BE2C (cell line): ENCODE measurements at regions not wholly inside any gene's neighbourhood (a gene's known extent, or its start where the extent isn't known, plus 50 kb on each side); places are given as distances from the start of the nearest gene placed in this dataset.

ENCODE experiments used
- DNase-seq: peaks from one replicate; pipeline ENCODE4 v3.0.0-alpha.2; 2020
- H3K27me3 ChIP-seq: fragments of 250-450 bp; sonication (Bioruptor Pico); 2 replicates; pipeline ENCODE4 v1.5.1; 2020; ENCODE audit warnings: mild to moderate bottlenecking
- H3K36me3 ChIP-seq: fragments of 250-450 bp; sonication (Bioruptor Pico); 2 replicates; pipeline ENCODE4 v1.5.1; 2020; ENCODE audit warnings: mild to moderate bottlenecking
- H3K4me1 ChIP-seq: fragments of 250-450 bp; sonication (Bioruptor Pico); 2 replicates; pipeline ENCODE4 v1.5.1; 2020
- H3K4me3 ChIP-seq: 2 replicates; pipeline ENCODE4 v1.5.1; 2011; ENCODE audit warnings: low read depth, low read length
- H3K9me3 ChIP-seq: fragments of 250-450 bp; sonication (Bioruptor Pico); 2 replicates; pipeline ENCODE4 v1.5.1; 2020
- CTCF ChIP-seq: IDR thresholded peaks from 2 replicates; pipeline ENCODE4 v1.5.1; 2012; ENCODE audit warnings: mild to moderate bottlenecking, low read depth, low read length

- H3K4me3 ChIP-seq: no peak overlapping the region
Observed at GRCh38 chr22:48453171-48453570, 1374.5 kb downstream of the BRD1 start.

GRCh38 chr22:48452766-48453165 lies 1374.9 kb downstream of the BRD1 start:
- no peaks in the 10 kb centered on the region for H3K27me3 ChIP-seq
- H3K4me1 ChIP-seq: no peaks in the 10 kb centered on the region
- H3K4me3 ChIP-seq: no peak overlapping the region
- no peaks in the 10 kb centered on the region for H3K36me3 ChIP-seq
- peaks cover 7% of the 10 kb centered on the region for H3K9me3 ChIP-seq
- no peak for DNase-seq
- TF ChIP-seq CTCF: no peak

More at GRCh38 chr22:48453171-48453570, 1374.5 kb downstream of the BRD1 start:
- no peak for DNase-seq
- Histone ChIP-seq H3K36me3 (no peaks in the 10 kb centered on the region), H3K27me3 (no peaks in the 10 kb centered on the region), H3K9me3 (peaks cover 7% of the 10 kb centered on the region), H3K4me1 (no peaks in the 10 kb centered on the region)
- TF ChIP-seq CTCF: no peak

- H3K36me3 ChIP-seq: no peaks in the 10 kb centered on the region
- peaks cover 7% of the 10 kb centered on the region; the same call in 1 of the 2 replicates for H3K9me3 ChIP-seq
- no peaks in the 10 kb centered on the region for H3K27me3 ChIP-seq
- TF ChIP-seq CTCF: no peak
- no peak for DNase-seq
- no peaks in the 10 kb centered on the region for H3K4me1 ChIP-seq
- no peak overlapping the region for H3K4me3 ChIP-seq
Observed at GRCh38 chr22:48451891-48452290, 1375.8 kb downstream of the BRD1 start.

GRCh38 chr22:48450188-48450825 lies 1377.4 kb downstream of the BRD1 start:
- no peak for TF ChIP-seq CTCF
- Histone ChIP-seq H3K9me3 (peaks cover 7% of the 10 kb centered on the region; the same call in 1 of the 2 replicates), H3K36me3 (no peaks in the 10 kb centered on the region), H3K4me3 (no peak overlapping the region), H3K4me1 (no peaks in the 10 kb centered on the region), H3K27me3 (no peaks in the 10 kb centered on the region)
- no peak for DNase-seq

GRCh38 chr22:48449466-48450187 lies 1378.0 kb downstream of the BRD1 start:
- Histone ChIP-seq H3K4me3 (no peak overlapping the region), H3K4me1 (no peaks in the 10 kb centered on the region), H3K27me3 (no peaks in the 10 kb centered on the region), H3K36me3 (no peaks in the 10 kb centered on the region), H3K9me3 (peaks cover 7% of the 10 kb centered on the region; the same call in 1 of the 2 replicates)
- DNase-seq: no peak
- TF ChIP-seq CTCF: no peak

GRCh38 chr22:48448821-48449220 lies 1378.9 kb downstream of the BRD1 start:
- Histone ChIP-seq H3K27me3 (no peaks in the 10 kb centered on the region), H3K4me3 (no peak overlapping the region), H3K4me1 (no peaks in the 10 kb centered on the region), H3K36me3 (no peaks in the 10 kb centered on the region), H3K9me3 (peaks cover 7% of the 10 kb centered on the region; the same call in 1 of the 2 replicates)
- DNase-seq: no peak
- no peak for TF ChIP-seq CTCF
